Kidney (tissue), 13 donors: ENCODE measurements at regions not wholly inside any gene's neighbourhood (a gene's known extent, or its start where the extent isn't known, plus 50 kb on each side); places are given as distances from the start of the nearest gene placed in this dataset.

Experiments
- DNase-seq, 5 donors: peaks; one replicate each; pipeline ENCODE4 v3.0.0-alpha.2; 2013 to 2020
- FAIRE-seq: peaks from 2 replicates; lab custom pipeline; 2012; peaks lifted over from hg19 to GRCh38; lab: Jason Lieb, UNC
- H3K27ac ChIP-seq, 2 donors: one replicate each; pipeline ENCODE4 v1.7.0; 2013; ENCODE audit warnings: low read depth in 2 of 2, low read length in 2 of 2, inconsistent platforms in 1 of 2
- H3K27me3 ChIP-seq: one replicate; pipeline ENCODE4 v1.7.1; 2013; ENCODE audit warnings: low read length, inconsistent platforms; ENCODE audit not compliant: control insufficient read depth, insufficient read depth
- H3K36me3 ChIP-seq, 3 donors: one replicate each; pipeline versions ENCODE4 v1.7.0 to v1.7.1; 2013; ENCODE audit warnings: low read length in 3 of 3, control low read depth in 1 of 3, inconsistent platforms in 1 of 3; ENCODE audit not compliant: insufficient read depth in 3 of 3, control insufficient read depth in 2 of 3
- H3K4me1 ChIP-seq, 3 donors: one replicate each; pipeline versions ENCODE4 v1.7.0 to v1.7.1; 2013; ENCODE audit warnings: low read length in 3 of 3, inconsistent platforms in 1 of 3, low read depth in 1 of 3; ENCODE audit not compliant: control insufficient read depth in 2 of 3, insufficient read depth in 2 of 3
- H3K4me3 ChIP-seq, 3 donors: one replicate each; pipeline versions ENCODE4 v1.7.0 to v1.8.1; 2013; ENCODE audit warnings: low read length in 3 of 3, control low read depth in 1 of 3, inconsistent platforms in 1 of 3
- H3K9ac ChIP-seq, 3 donors: one replicate each; pipeline versions ENCODE4 v1.7.0 to v1.7.1; 2013; ENCODE audit warnings: low read length in 3 of 3, control low read depth in 1 of 3, inconsistent platforms in 1 of 3
- H3K9me3 ChIP-seq, 3 donors: one replicate each; pipeline versions ENCODE4 v1.7.0 to v1.7.1; 2013; ENCODE audit warnings: low read length in 3 of 3, control low read depth in 1 of 3, inconsistent platforms in 1 of 3; ENCODE audit not compliant: control insufficient read depth in 2 of 3, insufficient read depth in 1 of 3
- CTCF ChIP-seq: IDR thresholded peaks from 3 replicates; pipeline ENCODE4 v1.5.1; 2012; ENCODE audit warnings: mild to moderate bottlenecking, moderate library complexity, borderline replicate concordance; ENCODE audit not compliant: insufficient read depth; ENCODE audit errors: extremely low read depth
- intact Hi-C: fragments of 100-400 bp; cut with DNase I; formaldehyde crosslinking; loops from one replicate; pipeline ENCODE4 v1.11.1; 2022
- donor health status: control.
- donor health status: control.
- donor health status: control.
- donor health status: control.
- donor health status: control.
- donor health status: DM: yes; HTN: yes; CAD: no.
- donor health status: Normal renal cell carcinoma (clear cell type).

- TF ChIP-seq CTCF: no peak
- no peaks in the 10 kb centered on the region for H3K36me3 ChIP-seq
- FAIRE-seq (no peak), DNase-seq (no peak)
- no peak overlapping the region for H3K27ac ChIP-seq
- intact Hi-C loops: no loop called here
- H3K27me3 ChIP-seq: no peaks in the 10 kb centered on the region
- H3K4me3 ChIP-seq: no peak overlapping the region
- no peaks in the 10 kb centered on the region for H3K9me3 ChIP-seq
- no peak overlapping the region for H3K9ac ChIP-seq
- H3K4me1 ChIP-seq: no peaks in the 10 kb centered on the region
Observed at GRCh38 chr6:140731741-140732140, 1357.3 kb upstream of the CITED2 start.

- Histone ChIP-seq H3K4me1 (no peaks in the 10 kb centered on the region), H3K27me3 (no peaks in the 10 kb centered on the region), H3K36me3 (no peaks in the 10 kb centered on the region), H3K9me3 (no peaks in the 10 kb centered on the region), H3K4me3 (no peak overlapping the region), H3K9ac (no peak overlapping the region), H3K27ac (no peak overlapping the region)
- DNase-seq: no peak
- FAIRE-seq: no peak
- intact Hi-C loops: no loop called here
- no peak for TF ChIP-seq CTCF
Observed at GRCh38 chr6:140729521-140729920, 1355.1 kb upstream of the CITED2 start.

- Histone ChIP-seq H3K36me3 (no peaks in the 10 kb centered on the region), H3K27me3 (no peaks in the 10 kb centered on the region), H3K9ac (no peak overlapping the region), H3K4me1 (no peaks in the 10 kb centered on the region), H3K27ac (no peak overlapping the region), H3K9me3 (no peaks in the 10 kb centered on the region), H3K4me3 (no peak overlapping the region)
- intact Hi-C loops: no loop called here
- FAIRE-seq: no peak
- no peak for DNase-seq
- no peak for TF ChIP-seq CTCF
Observed at GRCh38 chr6:140718021-140718420, 1343.6 kb upstream of the CITED2 start.

- no peak for TF ChIP-seq CTCF
- FAIRE-seq: no peak
- H3K4me1 ChIP-seq: no peaks in the 10 kb centered on the region
Observed at GRCh38 chr6:140713495-140713894, 1339.0 kb upstream of the CITED2 start.

More at GRCh38 chr6:140713495-140713894, 1339.0 kb upstream of the CITED2 start:
- Histone ChIP-seq H3K27ac (no peak overlapping the region), H3K36me3 (no peaks in the 10 kb centered on the region), H3K4me3 (no peak overlapping the region), H3K27me3 (no peaks in the 10 kb centered on the region), H3K9me3 (no peaks in the 10 kb centered on the region), H3K9ac (no peak overlapping the region)
- intact Hi-C loops: no loop called here
- DNase-seq: peak in 2 of 5 donors; percentile 19 to 48
